ENCODE measurements at regions not wholly inside any gene's neighbourhood (a gene's known extent, or its start where the extent isn't known, plus 50 kb on each side); places are given as distances from the start of the nearest gene placed in this dataset.

DNA sequence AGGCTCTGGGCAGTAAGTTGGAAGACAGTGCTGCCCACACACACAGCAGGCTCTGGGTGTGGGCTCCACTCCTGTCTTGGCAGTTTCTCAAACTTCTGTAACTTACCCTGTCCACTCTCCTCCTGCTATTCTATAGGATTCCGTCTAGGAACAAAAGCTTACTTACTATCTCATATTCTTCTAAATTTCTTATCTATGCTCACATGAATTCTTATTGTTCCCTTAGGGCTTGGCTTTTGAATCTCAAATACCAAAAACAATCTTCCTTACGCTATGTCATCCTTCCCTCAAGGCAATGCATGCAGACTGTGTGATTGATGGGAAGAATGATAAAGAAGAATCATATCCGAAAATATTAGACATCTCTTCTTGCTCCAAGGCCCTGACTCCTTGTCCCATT is 425.9 kb upstream of the ONECUT1 start:
- WGBS, 4 donors, result 57 to 69% (median 63%) methylated on average over 3 of the region's 3 CpGs
- no peaks in the 10 kb centered on the region for H3K9me3 ChIP-seq
- no peak overlapping the region for H3K4me3 ChIP-seq
- peaks cover 0 to 10% (median 0%) of the 10 kb centered on the region in 9 donors for H3K27me3 ChIP-seq
- H3K27ac ChIP-seq, result no peak overlapping the region
- intact Hi-C loops (cut with DNase I), result loop anchor here in 1 of 10 donors (5.0 kb wide), 1 partner anchor 119 kb away; no protein-coding TSS in a partner anchor
- H3K4me1 ChIP-seq, result no peaks in the 10 kb centered on the region
- H3K36me3 ChIP-seq, result no peaks in the 10 kb centered on the region
- TF ChIP-seq, protein P1, sequence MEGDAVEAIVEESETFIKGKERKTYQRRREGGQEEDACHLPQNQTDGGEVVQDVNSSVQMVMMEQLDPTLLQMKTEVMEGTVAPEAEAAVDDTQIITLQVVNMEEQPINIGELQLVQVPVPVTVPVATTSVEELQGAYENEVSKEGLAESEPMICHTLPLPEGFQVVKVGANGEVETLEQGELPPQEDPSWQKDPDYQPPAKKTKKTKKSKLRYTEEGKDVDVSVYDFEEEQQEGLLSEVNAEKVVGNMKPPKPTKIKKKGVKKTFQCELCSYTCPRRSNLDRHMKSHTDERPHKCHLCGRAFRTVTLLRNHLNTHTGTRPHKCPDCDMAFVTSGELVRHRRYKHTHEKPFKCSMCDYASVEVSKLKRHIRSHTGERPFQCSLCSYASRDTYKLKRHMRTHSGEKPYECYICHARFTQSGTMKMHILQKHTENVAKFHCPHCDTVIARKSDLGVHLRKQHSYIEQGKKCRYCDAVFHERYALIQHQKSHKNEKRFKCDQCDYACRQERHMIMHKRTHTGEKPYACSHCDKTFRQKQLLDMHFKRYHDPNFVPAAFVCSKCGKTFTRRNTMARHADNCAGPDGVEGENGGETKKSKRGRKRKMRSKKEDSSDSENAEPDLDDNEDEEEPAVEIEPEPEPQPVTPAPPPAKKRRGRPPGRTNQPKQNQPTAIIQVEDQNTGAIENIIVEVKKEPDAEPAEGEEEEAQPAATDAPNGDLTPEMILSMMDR (IDR thresholded peaks at IDR 0.05), result no peak
- TF ChIP-seq POLR2A (IDR thresholded peaks at IDR 0.05), result no peak
- ATAC-seq, result no peak
- DNase-seq, result no peak

GRCh38 chr15:53213336-53213735 is 423.2 kb upstream of the ONECUT1 start:
- TF ChIP-seq, protein P1 (IDR thresholded peaks at IDR 0.05), result no peak
- no peak for TF ChIP-seq POLR2A (IDR thresholded peaks at IDR 0.05)
- intact Hi-C loops (cut with DNase I), result no loop called here
- Histone ChIP-seq H3K9me3 (no peaks in the 10 kb centered on the region), H3K27me3 (peaks cover 0 to 10% (median 0%) of the 10 kb centered on the region in 9 donors), H3K4me3 (no peak overlapping the region), H3K4me1 (no peaks in the 10 kb centered on the region), H3K27ac (no peak overlapping the region), H3K36me3 (no peaks in the 10 kb centered on the region)
- ATAC-seq (no peak), DNase-seq (no peak)

GRCh38 chr15:53212785-53213184 is 422.6 kb upstream of the ONECUT1 start:
- no peaks in the 10 kb centered on the region for H3K9me3 ChIP-seq
- intact Hi-C loops (cut with DNase I), result no loop called here

GRCh38 chr15:53210653-53211052 is 420.5 kb upstream of the ONECUT1 start:
- Histone ChIP-seq H3K4me1 (no peaks in the 10 kb centered on the region), H3K9me3 (peaks cover 0 to 8% (median 0%) of the 10 kb centered on the region in 12 donors), H3K36me3 (no peaks in the 10 kb centered on the region), H3K4me3 (no peak overlapping the region), H3K27me3 (no peaks in the 10 kb centered on the region), H3K27ac (no peak overlapping the region)
- no peak for DNase-seq
- TF ChIP-seq POLR2A (IDR thresholded peaks at IDR 0.05), result no peak
- TF ChIP-seq, protein P1 (IDR thresholded peaks at IDR 0.05), result no peak
- no peak for ATAC-seq
- intact Hi-C loops (cut with DNase I), result no loop called here
- WGBS, 4 donors, result 58 to 70% (median 64%) methylated on average over 3 of the region's 3 CpGs

More at GRCh38 chr15:53212785-53213184, 422.6 kb upstream of the ONECUT1 start:
- H3K4me3 ChIP-seq, result no peak overlapping the region
- H3K36me3 ChIP-seq, result no peaks in the 10 kb centered on the region
- TF ChIP-seq, protein P1 (IDR thresholded peaks at IDR 0.05), result no peak
- no peak for TF ChIP-seq POLR2A (IDR thresholded peaks at IDR 0.05)
- 65 to 82% (median 75%) methylated on average over 4 of the region's 4 CpGs for WGBS, 4 donors
- peaks cover 0 to 10% (median 0%) of the 10 kb centered on the region in 9 donors for H3K27me3 ChIP-seq
- no peak overlapping the region for H3K27ac ChIP-seq
- ATAC-seq (no peak), DNase-seq (no peak)
- no peaks in the 10 kb centered on the region for H3K4me1 ChIP-seq
